ENCODE measurements at regions not wholly inside any gene's neighbourhood (a gene's known extent, or its start where the extent isn't known, plus 50 kb on each side); places are given as distances from the start of the nearest gene placed in this dataset.

- intact Hi-C loops (cut with DNase I), result no loop called here
- Histone ChIP-seq H3K27ac (no peak overlapping the region), H3K27me3 (no peaks in the 10 kb centered on the region), H3K36me3 (replicated peaks in 1 of 2) (no peaks in the 10 kb centered on the region), H3K4me3 (no peak overlapping the region), H3K4me1 (replicated peaks in 1 of 2) (no peaks in the 10 kb centered on the region), H3K9me3 (replicated peaks in 1 of 3) (no peaks in the 10 kb centered on the region)
- no peak for DNase-seq
- WGBS, 4 donors, result 87 to 94% (median 90%) methylated on average over 3 of the region's 3 CpGs
- no peak for TF ChIP-seq POLR2A (IDR thresholded peaks at IDR 0.05)
- TF ChIP-seq CTCF (IDR thresholded peaks at IDR 0.05), result no peak
These were observed 329.2 kb downstream of the LPIN1 start for GRCh38 chr2:12075603-12076002.

DNA sequence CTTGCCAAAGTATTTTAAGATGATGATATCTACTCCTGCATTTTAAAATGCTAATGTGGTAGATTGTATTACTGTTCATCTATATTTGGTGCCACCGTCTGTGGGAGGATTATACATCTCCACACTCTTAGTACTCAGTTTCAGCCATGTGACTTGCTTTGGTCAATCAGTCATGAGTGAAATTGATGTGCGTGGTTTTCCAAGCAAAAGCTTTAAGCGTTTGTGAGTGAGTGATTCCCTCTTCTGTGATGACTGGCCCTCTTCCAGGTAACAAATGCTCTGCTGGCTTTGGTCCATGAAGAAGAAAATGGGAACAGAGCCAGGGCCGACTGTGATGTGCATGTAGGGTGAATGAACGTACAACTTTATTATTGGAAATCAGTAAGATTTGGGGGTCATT lies 330.4 kb downstream of the LPIN1 start:
- TF ChIP-seq CTCF (IDR thresholded peaks at IDR 0.05), result no peak
- no peak for TF ChIP-seq POLR2A (IDR thresholded peaks at IDR 0.05)
- H3K27me3 ChIP-seq, result no peaks in the 10 kb centered on the region
- 41 to 53% (median 45%) methylated on average over 5 of the region's 5 CpGs for WGBS, 4 donors

GRCh38 chr2:12080360-12080759 lies 333.9 kb downstream of the LPIN1 start:
- Histone ChIP-seq H3K36me3 (replicated peaks in 1 of 2) (no peaks in the 10 kb centered on the region), H3K4me3 (no peak overlapping the region), H3K27me3 (no peaks in the 10 kb centered on the region), H3K4me1 (replicated peaks in 1 of 2) (no peaks in the 10 kb centered on the region), H3K27ac (no peak overlapping the region), H3K9me3 (replicated peaks in 1 of 3) (no peaks in the 10 kb centered on the region)
- WGBS, 4 donors, result 86 to 95% (median 89%) methylated on average over 4 of the region's 4 CpGs
- TF ChIP-seq POLR2A (IDR thresholded peaks at IDR 0.05), result no peak
- no peak for TF ChIP-seq CTCF (IDR thresholded peaks at IDR 0.05)
- intact Hi-C loops (cut with DNase I), result no loop called here
- DNase-seq, result no peak

More for the DNA sequence above, 330.4 kb downstream of the LPIN1 start:
- Histone ChIP-seq H3K4me3 (no peak overlapping the region), H3K36me3 (replicated peaks in 1 of 2) (no peaks in the 10 kb centered on the region), H3K27ac (no peak overlapping the region), H3K4me1 (replicated peaks in 1 of 2) (no peaks in the 10 kb centered on the region), H3K9me3 (replicated peaks in 1 of 3) (no peaks in the 10 kb centered on the region)
- no peak for DNase-seq
- intact Hi-C loops (cut with DNase I), result no loop called here

GRCh38 chr2:12081481-12082210 lies 335.2 kb downstream of the LPIN1 start:
- Histone ChIP-seq H3K4me1 (replicated peaks in 1 of 2) (no peaks in the 10 kb centered on the region), H3K27me3 (no peaks in the 10 kb centered on the region), H3K4me3 (no peak overlapping the region), H3K27ac (no peak overlapping the region), H3K36me3 (replicated peaks in 1 of 2) (no peaks in the 10 kb centered on the region), H3K9me3 (replicated peaks in 1 of 3) (no peaks in the 10 kb centered on the region)
- WGBS, 4 donors, result 81 to 88% (median 85%) methylated on average over 11 to 12 of the region's 12 CpGs
- DNase-seq, result no peak
- TF ChIP-seq POLR2A (IDR thresholded peaks at IDR 0.05), result no peak
- intact Hi-C loops (cut with DNase I), result no loop called here

GRCh38 chr2:12083081-12083581 lies 336.7 kb downstream of the LPIN1 start:
- no peaks in the 10 kb centered on the region for H3K27me3 ChIP-seq
- H3K4me3 ChIP-seq, result no peak overlapping the region
- intact Hi-C loops (cut with DNase I), result no loop called here
- H3K4me1 ChIP-seq (replicated peaks in 1 of 2), result no peaks in the 10 kb centered on the region
- H3K27ac ChIP-seq, result no peak overlapping the region
- 53 to 79% (median 71%) methylated on average over 8 to 9 of the region's 9 CpGs for WGBS, 4 donors
- no peaks in the 10 kb centered on the region for H3K36me3 ChIP-seq (replicated peaks in 1 of 2)
- DNase-seq, result no peak
- no peaks in the 10 kb centered on the region for H3K9me3 ChIP-seq (replicated peaks in 1 of 3)
- TF ChIP-seq POLR2A (IDR thresholded peaks at IDR 0.05) (no peak), CTCF (IDR thresholded peaks at IDR 0.05) (no peak)
